DOHH2 (cell line): ENCODE measurements at regions not wholly inside any gene's neighbourhood (a gene's known extent, or its start where the extent isn't known, plus 50 kb on each side); places are given as distances from the start of the nearest gene placed in this dataset.

Source experiments
- EZH2phosphoT487 ChIP-seq: fragments of 200-600 bp; sonication (generic); IDR thresholded peaks from 2 replicates; pipeline ENCODE4 v1.6.1; 2017; ENCODE audit warnings: borderline replicate concordance, mild to moderate bottlenecking, antibody characterized with exemption, low read length, moderate library complexity, mixed read lengths
- TF ChIP-seq, protein P1 (sequence below): fragments of 200-600 bp; sonication (generic); IDR thresholded peaks from one replicate; pipeline ENCODE4 v1.5.1; 2014; ENCODE audit warnings: antibody characterized with exemption, mild to moderate bottlenecking, low read depth, low read length; ENCODE audit not compliant: poor library complexity, severe bottlenecking

DNA sequence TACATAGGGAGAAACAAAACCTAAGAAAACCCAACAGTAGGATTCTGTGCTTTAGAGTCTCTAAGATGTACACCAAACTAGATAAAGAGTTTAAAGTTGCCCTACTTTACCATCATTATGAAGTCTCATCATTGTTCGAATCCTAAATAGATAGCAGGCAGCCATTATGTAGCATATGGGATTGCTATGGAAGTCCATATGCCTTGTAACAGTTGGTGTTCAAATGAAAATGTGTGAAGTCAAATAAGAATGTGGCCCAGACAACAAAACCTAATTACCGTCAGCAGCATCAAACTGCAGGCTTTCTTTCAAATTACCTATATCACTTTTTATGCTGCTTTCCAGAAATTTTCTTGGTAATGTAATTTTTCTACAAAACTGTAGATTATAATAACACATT is 1380.1 kb downstream of the GRIK2 start:
- TF ChIP-seq, protein P1, sequence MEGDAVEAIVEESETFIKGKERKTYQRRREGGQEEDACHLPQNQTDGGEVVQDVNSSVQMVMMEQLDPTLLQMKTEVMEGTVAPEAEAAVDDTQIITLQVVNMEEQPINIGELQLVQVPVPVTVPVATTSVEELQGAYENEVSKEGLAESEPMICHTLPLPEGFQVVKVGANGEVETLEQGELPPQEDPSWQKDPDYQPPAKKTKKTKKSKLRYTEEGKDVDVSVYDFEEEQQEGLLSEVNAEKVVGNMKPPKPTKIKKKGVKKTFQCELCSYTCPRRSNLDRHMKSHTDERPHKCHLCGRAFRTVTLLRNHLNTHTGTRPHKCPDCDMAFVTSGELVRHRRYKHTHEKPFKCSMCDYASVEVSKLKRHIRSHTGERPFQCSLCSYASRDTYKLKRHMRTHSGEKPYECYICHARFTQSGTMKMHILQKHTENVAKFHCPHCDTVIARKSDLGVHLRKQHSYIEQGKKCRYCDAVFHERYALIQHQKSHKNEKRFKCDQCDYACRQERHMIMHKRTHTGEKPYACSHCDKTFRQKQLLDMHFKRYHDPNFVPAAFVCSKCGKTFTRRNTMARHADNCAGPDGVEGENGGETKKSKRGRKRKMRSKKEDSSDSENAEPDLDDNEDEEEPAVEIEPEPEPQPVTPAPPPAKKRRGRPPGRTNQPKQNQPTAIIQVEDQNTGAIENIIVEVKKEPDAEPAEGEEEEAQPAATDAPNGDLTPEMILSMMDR: no peak
- no peak for TF ChIP-seq EZH2phosphoT487
